Midbrain (tissue), 1 donor: ENCODE measurements at regions not wholly inside any gene's neighbourhood (a gene's known extent, or its start where the extent isn't known, plus 50 kb on each side); places are given as distances from the start of the nearest gene placed in this dataset.
"Not testable (repeated sequence)": the region's sequence is repeated elsewhere in the genome, so short reads cannot be mapped to it uniquely, and the experiment has no call there.

ENCODE experiments used
- DNase-seq: peaks from one replicate; lab custom pipeline; 2025; lab: John Stamatoyannopoulos, UW

- DNase-seq: no peak
Measured at GRCh38 chr11:25319127-25319526, 822.3 kb downstream of the LUZP2 start.

GRCh38 chr11:25327656-25328055, 830.8 kb downstream of the LUZP2 start:
- no peak for DNase-seq

- no peak for DNase-seq
Measured at GRCh38 chr11:25339281-25339680, 842.4 kb downstream of the LUZP2 start.

- DNase-seq: no peak
Measured at GRCh38 chr11:25349537-25349936, 852.7 kb downstream of the LUZP2 start.

- no peak for DNase-seq
Measured at GRCh38 chr11:25350899-25351803, 854.3 kb downstream of the LUZP2 start.

GRCh38 chr11:25357133-25357532, 860.3 kb downstream of the LUZP2 start:
- DNase-seq: no peak

GRCh38 chr11:25377466-25377865, 880.6 kb downstream of the LUZP2 start:
- DNase-seq: no peak

- DNase-seq: no peak
Measured at GRCh38 chr11:25396847-25397246, 900.0 kb downstream of the LUZP2 start.

DNA sequence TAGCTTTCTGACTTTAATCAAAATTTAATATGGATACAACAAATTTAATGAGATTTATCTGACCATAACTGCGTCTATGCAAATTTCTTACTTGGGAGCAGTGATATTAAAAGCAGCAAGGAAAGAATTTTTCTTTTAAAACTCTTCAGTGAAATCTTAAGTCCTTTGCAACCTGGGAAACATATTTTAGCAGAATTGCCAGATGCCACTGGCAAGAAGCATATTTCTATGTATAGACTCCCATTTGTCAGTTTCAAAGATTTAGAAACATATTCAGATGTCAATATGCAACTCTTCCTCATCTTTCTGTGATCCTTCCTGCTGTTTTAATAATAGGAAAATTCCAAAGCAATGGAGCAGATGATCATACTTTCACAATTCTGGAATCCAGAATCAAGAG, 911.3 kb downstream of the LUZP2 start:
- no peak for DNase-seq

GRCh38 chr11:25415793-25416192, 916.1 kb upstream of the ANO3 start:
- no peak for DNase-seq

DNA sequence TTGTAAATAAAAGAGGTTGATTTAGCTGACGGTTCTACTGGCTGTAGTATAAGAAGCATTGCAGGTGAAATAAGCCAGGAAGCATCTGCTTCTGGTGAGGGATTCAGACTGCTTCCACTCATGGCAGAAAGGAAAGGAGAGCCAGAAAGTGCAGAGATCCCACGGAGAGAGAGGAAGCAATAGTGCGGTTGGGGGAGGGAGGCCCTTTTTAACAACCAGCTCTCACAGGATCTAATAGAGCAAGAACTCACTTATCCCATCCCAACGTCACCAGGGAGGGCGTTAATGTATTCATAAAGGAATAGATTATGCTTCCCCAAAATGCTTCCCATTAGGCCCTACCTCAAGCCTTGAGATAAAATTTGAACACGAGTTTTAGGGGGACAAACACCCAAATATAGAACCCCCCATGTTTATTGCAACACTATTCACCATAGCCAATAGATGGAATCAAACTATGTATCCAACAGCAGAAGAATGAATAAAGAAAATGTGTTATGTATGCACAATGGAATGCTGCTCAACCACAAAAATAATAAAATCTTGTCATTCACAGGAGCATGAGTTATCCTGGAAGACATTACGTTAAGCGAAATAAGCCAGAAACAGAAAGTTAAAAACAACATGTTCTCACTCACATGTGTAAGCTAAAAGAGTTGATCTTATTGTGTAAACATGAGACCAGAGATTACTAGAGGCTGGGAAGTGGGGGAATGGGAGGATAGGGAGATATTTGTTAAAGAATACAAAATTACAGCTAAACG, 908.3 kb upstream of the ANO3 start:
- DNase-seq: no peak

- DNase-seq: no peak
Measured at GRCh38 chr11:25432376-25432775, 899.6 kb upstream of the ANO3 start.

- no peak for DNase-seq
Measured at GRCh38 chr11:25435197-25435596, 896.7 kb upstream of the ANO3 start.

- no peak for DNase-seq
Measured at GRCh38 chr11:25436326-25436725, 895.6 kb upstream of the ANO3 start.

- no peak for DNase-seq
Measured at GRCh38 chr11:25441421-25441820, 890.5 kb upstream of the ANO3 start.

DNA sequence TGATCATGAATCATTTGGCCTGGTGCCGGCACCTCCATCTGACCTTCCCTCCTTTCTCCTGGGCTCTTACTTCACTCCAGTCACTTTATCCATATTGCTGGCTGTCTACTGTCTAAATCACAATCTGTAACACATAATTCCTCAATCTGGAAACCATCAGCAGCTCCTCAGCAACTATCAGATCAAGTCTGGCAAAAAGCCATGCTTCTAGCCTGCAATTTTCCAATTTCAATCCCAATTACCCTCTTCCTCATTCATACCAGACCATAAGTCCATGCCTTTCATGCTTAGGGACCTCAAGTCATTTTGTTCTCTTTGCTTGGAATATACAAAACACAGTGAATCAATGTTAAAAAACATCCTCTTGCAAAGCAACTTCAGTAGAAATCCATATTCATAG, 882.8 kb upstream of the ANO3 start:
- DNase-seq: no peak

- DNase-seq: no peak
Measured at GRCh38 chr11:25453471-25453870, 878.5 kb upstream of the ANO3 start.

- no peak for DNase-seq
Measured at GRCh38 chr11:25456211-25456610, 875.7 kb upstream of the ANO3 start.

DNA sequence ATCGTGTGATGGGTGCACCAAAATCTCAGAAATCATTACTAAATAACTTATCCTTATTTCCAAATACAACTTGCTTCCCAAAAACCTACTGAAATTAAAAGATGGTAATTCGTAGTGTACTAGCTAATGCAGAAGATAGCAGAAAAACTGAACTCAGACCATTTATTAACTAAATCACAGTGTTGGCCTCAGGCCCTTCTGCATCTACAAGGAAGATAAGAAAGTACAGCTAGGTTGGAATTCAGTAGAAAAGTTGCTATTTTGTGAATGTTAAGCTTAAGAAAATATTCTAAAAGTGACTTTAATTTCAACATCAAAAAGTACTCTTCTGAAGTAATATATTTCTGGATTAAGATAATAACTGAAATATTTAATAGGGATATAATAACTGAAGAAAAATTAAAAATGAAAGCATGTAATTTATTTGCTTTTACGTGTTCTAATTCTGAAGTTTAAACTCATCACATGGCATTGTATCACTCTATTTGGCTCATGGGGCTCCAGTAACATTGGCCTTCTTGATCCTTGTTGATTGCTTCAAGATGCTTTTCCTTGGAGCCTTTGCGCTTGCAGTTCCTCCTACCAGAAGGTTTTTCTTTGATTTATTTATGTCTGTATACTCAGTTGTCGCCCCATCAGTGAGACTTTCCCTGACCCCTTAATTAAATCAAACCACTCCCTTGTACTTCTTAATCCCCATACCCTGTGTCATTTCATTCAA, 847.9 kb upstream of the ANO3 start:
- no peak for DNase-seq

- no peak for DNase-seq
Measured at GRCh38 chr11:25485315-25485714, 846.6 kb upstream of the ANO3 start.

DNA sequence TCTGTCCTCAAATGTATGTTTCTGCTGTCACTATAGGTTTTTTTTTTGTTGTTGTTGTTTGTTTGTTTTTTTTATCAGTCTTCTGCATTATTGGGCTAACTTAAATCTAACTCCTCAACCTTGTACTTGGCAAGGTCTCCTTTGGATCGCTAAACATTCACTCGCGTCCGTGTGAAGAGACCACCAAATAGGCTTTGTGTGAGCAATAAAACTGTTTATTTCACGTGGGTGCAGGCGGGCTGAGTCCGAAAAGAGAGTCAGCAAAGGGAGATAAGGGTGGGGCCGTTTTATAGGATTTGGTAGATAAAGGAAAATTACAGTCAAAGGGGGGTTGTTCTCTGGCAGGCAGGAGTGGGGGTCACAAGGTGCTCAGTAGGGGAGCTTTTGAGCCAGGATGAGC, 845.6 kb upstream of the ANO3 start:
- DNase-seq: not testable (repeated sequence)

- not testable (repeated sequence) for DNase-seq
Measured at GRCh38 chr11:25488176-25488575, 843.8 kb upstream of the ANO3 start.

GRCh38 chr11:25501426-25501825, 830.5 kb upstream of the ANO3 start:
- DNase-seq: not testable (repeated sequence)
